SK-N-SH (cell line): ENCODE measurements at regions not wholly inside any gene's neighbourhood (a gene's known extent, or its start where the extent isn't known, plus 50 kb on each side); places are given as distances from the start of the nearest gene placed in this dataset.

ENCODE experiments used
- FOXM1 ChIP-seq: IDR thresholded peaks from 2 replicates; pipeline ENCODE4 v1.4.0; 2012; ENCODE audit warnings: low read depth, mild to moderate bottlenecking
- MXI1 ChIP-seq: IDR thresholded peaks from 2 replicates; pipeline ENCODE4 v1.6.1; 2012; ENCODE audit warnings: mild to moderate bottlenecking, low read depth, low read length, improper control_type of control experiment
- POLR2AphosphoS5 ChIP-seq: IDR thresholded peaks from 2 replicates; pipeline ENCODE4 v1.6.1; 2012; ENCODE audit warnings: low read depth, low read length
- RFX5 ChIP-seq: IDR thresholded peaks from 2 replicates; pipeline ENCODE4 v1.6.1; 2012; ENCODE audit warnings: mild to moderate bottlenecking, improper control_type of control experiment, low read length
- RXRA ChIP-seq: IDR thresholded peaks from 2 replicates; pipeline ENCODE4 v1.4.0; 2012; ENCODE audit warnings: low read depth, mild to moderate bottlenecking, borderline replicate concordance
- SIN3A ChIP-seq: IDR thresholded peaks from 2 replicates; pipeline ENCODE4 v1.6.1; 2012; ENCODE audit warnings: low read depth, mild to moderate bottlenecking, low read length, moderate library complexity, borderline replicate concordance
- TAF1 ChIP-seq: IDR thresholded peaks from 2 replicates; pipeline ENCODE4 v1.6.1; 2012; ENCODE audit warnings: low read depth, mild to moderate bottlenecking, low read length, moderate library complexity, borderline replicate concordance
- TCF12 ChIP-seq: IDR thresholded peaks from 2 replicates; pipeline ENCODE4 v1.4.0; 2012
- YY1 ChIP-seq: IDR thresholded peaks from 2 replicates; pipeline ENCODE4 v1.4.0; 2012; ENCODE audit warnings: low read depth, mild to moderate bottlenecking
- TF ChIP-seq, protein P1 (sequence below): fragments of 200-600 bp; sonication (generic); IDR thresholded peaks from 2 replicates; pipeline ENCODE4 v1.6.1; 2017; ENCODE audit warnings: antibody characterized with exemption, mild to moderate bottlenecking, moderate library complexity
- TF ChIP-seq, protein P2 (sequence below): IDR thresholded peaks from 2 replicates; pipeline ENCODE4 v1.4.0; 2012; ENCODE audit warnings: low read depth

DNA sequence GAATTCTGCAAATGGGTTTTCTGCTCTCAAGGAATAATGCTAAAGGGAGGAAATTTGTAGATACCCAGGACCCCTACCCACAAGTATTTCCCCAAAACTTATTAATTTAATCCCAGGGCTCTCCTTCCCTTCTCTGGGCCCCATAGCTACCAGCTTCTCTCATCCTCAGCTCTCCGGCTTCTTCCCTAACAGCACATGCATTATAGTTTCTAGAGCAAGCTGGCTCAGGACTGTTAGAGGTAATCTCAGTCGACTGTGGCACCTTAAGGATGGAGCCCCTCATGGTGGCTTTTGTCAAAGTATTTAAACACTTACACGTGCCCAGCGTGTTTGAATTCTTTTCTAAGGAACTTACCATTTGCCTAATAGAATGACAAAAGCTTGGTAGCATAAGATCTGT lies 252.5 kb upstream of the GAS1 start:
- TF ChIP-seq SIN3A = no peak
- TF ChIP-seq TAF1 = no peak
- TF ChIP-seq TCF12 = no peak
- no peak for TF ChIP-seq POLR2AphosphoS5
- TF ChIP-seq YY1 = no peak
- TF ChIP-seq, protein P1, sequence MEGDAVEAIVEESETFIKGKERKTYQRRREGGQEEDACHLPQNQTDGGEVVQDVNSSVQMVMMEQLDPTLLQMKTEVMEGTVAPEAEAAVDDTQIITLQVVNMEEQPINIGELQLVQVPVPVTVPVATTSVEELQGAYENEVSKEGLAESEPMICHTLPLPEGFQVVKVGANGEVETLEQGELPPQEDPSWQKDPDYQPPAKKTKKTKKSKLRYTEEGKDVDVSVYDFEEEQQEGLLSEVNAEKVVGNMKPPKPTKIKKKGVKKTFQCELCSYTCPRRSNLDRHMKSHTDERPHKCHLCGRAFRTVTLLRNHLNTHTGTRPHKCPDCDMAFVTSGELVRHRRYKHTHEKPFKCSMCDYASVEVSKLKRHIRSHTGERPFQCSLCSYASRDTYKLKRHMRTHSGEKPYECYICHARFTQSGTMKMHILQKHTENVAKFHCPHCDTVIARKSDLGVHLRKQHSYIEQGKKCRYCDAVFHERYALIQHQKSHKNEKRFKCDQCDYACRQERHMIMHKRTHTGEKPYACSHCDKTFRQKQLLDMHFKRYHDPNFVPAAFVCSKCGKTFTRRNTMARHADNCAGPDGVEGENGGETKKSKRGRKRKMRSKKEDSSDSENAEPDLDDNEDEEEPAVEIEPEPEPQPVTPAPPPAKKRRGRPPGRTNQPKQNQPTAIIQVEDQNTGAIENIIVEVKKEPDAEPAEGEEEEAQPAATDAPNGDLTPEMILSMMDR = no peak
- TF ChIP-seq, protein P2, sequence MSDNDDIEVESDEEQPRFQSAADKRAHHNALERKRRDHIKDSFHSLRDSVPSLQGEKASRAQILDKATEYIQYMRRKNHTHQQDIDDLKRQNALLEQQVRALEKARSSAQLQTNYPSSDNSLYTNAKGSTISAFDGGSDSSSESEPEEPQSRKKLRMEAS = no peak
- no peak for TF ChIP-seq MXI1
- no peak for TF ChIP-seq FOXM1
- TF ChIP-seq RFX5 = no peak
- TF ChIP-seq RXRA = no peak
